Astrocyte (in vitro differentiated cells and primary cell): ENCODE measurements at regions not wholly inside any gene's neighbourhood (a gene's known extent, or its start where the extent isn't known, plus 50 kb on each side); places are given as distances from the start of the nearest gene placed in this dataset.

Source experiments
- EZH2 ChIP-seq: IDR thresholded peaks from 2 replicates; pipeline ENCODE4 v1.6.1; 2012; ENCODE audit warnings: mild to moderate bottlenecking, low read length, inconsistent platforms; ENCODE audit not compliant: insufficient read depth
- TF ChIP-seq, protein P1 (sequence below): IDR thresholded peaks from 2 replicates; pipeline ENCODE4 v1.5.1; 2011; ENCODE audit warnings: low read depth, mild to moderate bottlenecking, inconsistent platforms, low read length, moderate library complexity; ENCODE audit not compliant: insufficient read depth

- TF ChIP-seq, protein P1, sequence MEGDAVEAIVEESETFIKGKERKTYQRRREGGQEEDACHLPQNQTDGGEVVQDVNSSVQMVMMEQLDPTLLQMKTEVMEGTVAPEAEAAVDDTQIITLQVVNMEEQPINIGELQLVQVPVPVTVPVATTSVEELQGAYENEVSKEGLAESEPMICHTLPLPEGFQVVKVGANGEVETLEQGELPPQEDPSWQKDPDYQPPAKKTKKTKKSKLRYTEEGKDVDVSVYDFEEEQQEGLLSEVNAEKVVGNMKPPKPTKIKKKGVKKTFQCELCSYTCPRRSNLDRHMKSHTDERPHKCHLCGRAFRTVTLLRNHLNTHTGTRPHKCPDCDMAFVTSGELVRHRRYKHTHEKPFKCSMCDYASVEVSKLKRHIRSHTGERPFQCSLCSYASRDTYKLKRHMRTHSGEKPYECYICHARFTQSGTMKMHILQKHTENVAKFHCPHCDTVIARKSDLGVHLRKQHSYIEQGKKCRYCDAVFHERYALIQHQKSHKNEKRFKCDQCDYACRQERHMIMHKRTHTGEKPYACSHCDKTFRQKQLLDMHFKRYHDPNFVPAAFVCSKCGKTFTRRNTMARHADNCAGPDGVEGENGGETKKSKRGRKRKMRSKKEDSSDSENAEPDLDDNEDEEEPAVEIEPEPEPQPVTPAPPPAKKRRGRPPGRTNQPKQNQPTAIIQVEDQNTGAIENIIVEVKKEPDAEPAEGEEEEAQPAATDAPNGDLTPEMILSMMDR, result no peak
- TF ChIP-seq EZH2, result no peak
Measured at GRCh38 chr14:94917041-94917600, 147.2 kb upstream of the GSC start.
